GM10847 (cell line): ENCODE measurements at regions not wholly inside any gene's neighbourhood (a gene's known extent, or its start where the extent isn't known, plus 50 kb on each side); places are given as distances from the start of the nearest gene placed in this dataset.

Experiments
- POLR2A ChIP-seq: IDR thresholded peaks from 2 replicates; pipeline ENCODE4 v1.6.1; 2011; ENCODE audit not compliant: insufficient read length; ENCODE audit errors: extremely low read depth

DNA sequence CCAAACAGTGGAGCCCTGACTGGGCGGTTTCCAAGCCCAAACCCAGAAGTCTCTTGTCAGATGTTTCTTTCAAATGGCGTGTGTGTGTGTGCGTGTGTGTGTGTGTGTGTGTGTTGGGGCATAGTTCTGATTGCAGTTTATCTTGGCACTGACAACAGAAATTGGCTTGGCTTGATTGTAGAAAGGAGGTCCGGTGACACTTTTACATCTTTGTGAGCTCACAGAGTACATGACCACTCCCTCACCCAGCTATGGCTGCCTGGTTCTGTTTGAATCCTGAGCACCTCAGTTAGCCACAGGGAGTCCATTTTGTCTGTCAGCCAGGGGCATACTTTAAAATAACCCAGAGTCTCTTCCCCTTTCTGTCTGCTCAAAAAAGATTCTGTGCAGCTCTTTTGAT, 276.3 kb downstream of the CD83 start:
- TF ChIP-seq POLR2A: no peak

DNA sequence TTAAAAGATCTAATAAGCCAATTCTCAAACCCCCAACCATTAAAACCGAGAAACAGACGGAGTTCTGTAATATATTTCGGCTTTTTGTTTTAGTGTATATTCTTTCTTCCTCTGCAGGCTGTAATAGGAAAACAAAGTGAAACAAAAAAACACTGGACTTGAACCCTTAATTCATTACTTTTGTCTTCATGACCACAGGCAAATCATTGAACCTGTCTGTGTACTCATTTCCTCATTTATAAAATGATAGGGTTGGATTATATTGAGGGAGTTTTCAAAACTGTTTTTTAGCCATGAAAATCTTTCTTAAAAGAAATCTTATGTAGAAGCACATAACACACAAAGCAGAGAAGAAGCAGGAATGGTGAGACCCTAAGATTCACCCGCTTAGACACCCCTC, 278.8 kb downstream of the CD83 start:
- no peak for TF ChIP-seq POLR2A

- no peak for TF ChIP-seq POLR2A
Observed at GRCh38 chr6:14396826-14397517, 279.4 kb downstream of the CD83 start.

DNA sequence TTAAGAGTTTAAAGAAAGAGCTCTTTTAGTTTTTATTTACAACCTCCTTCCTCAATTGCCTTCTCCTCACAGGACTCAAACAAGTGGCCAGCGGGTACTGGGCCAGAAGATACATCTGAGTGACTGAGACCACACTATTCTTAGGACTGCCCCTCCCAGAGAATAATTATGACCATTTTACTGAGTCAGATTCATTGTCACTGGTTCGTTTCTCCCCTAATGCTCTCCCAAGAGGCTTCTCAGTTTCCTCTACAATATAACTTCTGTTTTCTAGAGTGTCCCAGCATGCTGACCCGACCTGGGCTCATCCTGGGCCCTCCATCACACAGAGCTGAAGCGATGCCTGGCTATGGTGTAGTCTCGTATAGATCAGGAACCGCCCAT, 279.9 kb downstream of the CD83 start:
- TF ChIP-seq POLR2A: no peak

DNA sequence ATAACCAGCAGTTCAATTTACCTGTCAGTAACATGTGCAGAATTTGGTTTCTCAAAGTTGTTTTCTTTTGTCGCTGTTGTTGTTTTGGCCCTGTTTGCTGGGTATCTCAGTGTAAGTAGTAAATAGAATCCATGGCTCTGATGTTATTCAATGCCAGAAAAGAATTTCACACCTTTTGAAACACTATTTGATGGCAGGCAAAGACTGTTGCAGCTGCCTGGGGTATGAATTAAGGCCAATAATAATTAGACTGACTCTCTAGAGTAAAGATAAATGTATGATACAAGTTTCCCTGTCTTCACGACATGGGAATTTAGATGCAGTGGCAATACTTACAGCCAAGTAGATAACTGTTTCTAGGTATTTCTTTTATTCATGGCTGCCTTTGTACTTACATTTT, 281.4 kb downstream of the CD83 start:
- no peak for TF ChIP-seq POLR2A

DNA sequence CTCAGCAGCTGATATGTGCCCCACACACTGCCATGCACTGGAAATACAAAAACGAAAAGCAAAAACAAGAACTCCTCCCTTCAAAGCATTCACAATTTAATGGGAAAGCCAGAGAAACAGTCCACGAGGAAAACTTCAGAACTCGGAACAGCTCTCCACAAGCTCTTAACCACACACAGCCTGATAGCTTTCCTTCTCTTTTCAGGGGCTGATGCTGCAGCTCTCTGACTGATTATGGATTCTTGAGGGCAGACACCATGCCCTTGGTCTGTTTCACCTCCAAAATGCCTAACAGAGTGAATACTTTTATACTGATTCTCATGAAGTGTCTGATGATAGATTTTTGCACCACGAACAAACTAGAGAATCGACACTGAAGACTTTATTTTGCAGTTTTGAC, 282.1 kb downstream of the CD83 start:
- no peak for TF ChIP-seq POLR2A

DNA sequence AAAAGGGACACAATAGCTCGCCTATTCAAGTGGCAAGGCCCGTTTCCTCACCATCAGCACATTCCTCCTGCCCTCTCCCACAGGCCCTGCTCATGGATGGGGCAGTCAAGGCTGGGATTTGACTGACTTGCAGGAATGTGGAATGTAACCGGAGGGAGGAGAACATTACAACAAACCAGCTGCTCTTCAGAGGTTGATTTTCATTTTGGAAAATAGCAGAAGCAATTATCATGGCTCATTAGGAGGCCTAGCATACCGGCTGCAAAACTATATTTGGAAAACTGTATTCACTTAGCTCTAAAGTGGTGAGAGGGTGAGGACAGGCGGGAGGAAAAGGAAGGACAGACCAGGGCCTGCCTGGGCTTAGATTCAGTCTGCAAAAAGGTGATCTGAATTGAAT, 283.7 kb downstream of the CD83 start:
- no peak for TF ChIP-seq POLR2A

DNA sequence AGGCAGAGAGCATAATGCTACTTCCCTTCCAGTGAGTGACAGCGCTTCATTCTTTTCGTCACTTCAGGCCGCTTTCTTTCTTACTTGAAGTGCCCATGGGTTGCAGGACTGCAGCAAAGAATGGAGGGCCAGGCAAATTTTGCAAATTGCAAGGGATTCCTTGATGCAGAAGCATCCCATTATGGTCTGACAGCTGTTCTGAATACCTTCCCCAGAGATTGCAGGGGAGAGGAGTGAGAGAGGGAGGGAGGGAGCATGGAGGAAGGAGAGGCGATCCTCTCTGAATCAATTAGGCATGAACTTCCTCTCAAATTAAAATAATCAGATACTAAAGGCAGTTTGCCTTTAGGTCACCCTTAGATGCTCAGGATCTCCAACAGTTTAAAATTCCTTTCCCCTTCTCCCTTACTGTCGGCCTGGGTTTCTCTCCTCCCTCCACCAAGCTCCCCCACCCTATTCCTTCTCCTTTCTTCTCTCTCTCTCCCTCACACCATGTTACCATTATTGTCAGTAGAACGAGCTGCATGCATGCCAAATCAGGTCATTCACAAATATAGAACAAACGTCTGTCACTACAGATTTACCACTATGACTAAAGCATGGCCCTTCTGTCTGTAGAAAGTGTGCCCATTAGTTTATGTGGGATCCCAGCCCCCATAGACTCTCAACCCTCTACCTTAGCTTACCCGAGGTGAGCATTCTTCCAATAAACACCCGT, 289.2 kb downstream of the CD83 start:
- TF ChIP-seq POLR2A: no peak

DNA sequence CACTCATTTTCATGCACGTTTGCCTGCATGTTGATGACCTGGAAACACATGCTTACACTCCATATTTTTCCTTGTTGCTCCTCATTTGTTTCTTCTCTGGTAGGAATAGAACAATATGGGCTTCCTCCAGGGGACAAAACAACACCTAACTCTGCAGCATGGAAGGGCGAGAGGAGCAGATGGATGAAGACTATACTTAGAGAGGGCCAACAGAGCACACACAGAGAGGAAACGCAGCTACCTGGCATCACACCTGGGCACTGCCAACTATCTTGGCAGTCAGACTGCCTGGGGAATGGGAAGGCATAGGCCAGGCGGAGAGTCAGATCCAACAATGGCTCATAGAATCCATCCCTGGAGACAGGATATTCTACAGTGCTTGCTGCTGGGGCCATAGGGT, 290.9 kb downstream of the CD83 start:
- no peak for TF ChIP-seq POLR2A

DNA sequence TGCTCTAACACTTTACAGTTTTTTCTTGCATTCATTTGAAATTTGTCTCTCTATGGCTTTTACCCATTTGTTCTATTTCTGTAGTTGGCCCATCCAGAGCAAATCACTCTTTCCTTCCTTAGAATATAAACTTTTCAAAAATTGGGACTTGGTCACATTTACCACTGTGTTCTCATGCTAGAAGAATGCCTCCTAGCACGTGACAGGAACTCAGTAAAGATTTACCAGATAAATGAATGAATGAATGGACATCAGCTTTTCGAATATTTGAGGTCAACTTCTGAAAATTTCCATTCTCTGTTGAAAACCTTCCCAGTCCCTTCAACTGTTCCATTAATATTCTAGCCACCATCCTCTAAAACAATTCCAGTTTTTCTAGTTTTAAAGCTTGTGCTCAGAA, 294.5 kb downstream of the CD83 start:
- no peak for TF ChIP-seq POLR2A

DNA sequence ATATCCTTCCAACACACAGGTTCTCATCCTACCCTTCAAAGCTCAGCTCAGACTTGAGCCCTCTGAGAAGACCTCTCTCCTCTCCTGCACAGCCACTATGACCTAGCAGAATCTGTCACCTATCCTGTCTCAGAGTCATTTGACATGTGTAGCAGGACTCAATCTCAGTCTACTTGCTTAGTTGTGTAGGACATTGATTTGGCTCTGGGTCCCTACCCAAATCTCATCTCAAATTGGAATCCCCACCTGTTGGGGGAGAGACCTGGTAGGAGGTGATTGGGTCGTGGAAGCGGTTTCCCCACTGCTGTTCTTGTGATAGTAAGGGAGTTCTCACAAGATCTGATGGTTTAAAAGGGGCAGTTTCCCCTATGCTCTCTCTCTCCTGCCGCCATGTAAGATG, 297.9 kb downstream of the CD83 start:
- no peak for TF ChIP-seq POLR2A

DNA sequence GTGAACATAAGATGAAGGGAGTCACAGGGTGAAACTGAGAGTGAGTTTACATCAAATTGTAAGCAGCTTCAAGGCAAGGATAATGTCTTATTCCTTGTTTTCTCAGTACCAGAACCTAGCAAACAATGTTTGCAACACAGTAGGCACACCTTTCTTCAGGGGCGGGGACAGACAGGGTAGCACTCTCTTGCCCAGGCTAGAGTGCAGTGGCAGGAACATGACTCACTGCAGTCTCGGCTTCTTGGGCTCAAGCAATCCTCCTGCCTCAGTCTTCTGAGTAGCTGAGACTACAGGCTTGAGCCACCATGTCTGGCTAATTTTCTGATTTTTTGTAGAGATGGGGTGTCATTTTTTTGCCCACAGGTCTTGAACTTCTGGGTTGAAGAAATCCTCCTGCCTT, 299.8 kb downstream of the CD83 start:
- no peak for TF ChIP-seq POLR2A

DNA sequence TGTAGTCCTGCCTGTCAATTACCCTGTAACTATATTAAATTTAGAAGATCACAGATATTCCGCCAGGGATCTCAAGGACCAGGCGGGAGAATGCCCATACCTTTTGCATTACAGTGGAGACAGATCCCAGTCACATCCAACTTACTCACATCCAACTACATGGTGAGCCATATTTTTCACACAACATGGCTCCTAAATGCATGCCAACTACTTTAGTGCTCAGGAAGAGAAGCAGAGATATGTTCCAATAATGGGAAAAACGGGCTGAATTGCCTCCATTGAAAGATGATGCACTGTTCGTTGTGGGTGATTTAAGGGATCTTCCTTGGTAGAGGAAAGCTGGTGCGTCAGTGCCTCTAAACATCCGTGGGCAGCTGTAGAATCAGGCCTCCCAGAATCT, 304.5 kb downstream of the CD83 start:
- no peak for TF ChIP-seq POLR2A

- no peak for TF ChIP-seq POLR2A
Observed at GRCh38 chr6:14422917-14423316, 305.3 kb downstream of the CD83 start.

GRCh38 chr6:14423330-14423729, 305.8 kb downstream of the CD83 start:
- no peak for TF ChIP-seq POLR2A

GRCh38 chr6:14423955-14424354, 306.4 kb downstream of the CD83 start:
- no peak for TF ChIP-seq POLR2A

DNA sequence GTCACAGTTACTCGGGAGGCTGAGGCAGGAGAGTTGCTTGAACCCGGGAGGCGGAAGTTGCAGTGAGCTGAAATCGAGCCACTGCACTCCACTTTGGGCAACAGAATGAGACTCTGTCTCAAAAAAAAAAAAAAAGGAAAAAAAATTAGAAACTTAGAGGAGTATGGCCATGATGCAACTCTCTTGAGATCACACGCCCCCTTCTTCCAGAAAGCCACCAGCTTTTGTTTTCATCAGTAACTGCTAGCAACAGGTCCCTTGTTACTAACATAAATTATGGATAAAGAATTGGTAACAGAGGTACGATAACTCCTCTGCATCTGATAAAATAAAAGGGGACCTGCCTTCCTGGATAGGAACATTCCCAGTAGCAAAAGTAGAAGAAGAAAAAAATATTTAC, 308.2 kb downstream of the CD83 start:
- TF ChIP-seq POLR2A: no peak

DNA sequence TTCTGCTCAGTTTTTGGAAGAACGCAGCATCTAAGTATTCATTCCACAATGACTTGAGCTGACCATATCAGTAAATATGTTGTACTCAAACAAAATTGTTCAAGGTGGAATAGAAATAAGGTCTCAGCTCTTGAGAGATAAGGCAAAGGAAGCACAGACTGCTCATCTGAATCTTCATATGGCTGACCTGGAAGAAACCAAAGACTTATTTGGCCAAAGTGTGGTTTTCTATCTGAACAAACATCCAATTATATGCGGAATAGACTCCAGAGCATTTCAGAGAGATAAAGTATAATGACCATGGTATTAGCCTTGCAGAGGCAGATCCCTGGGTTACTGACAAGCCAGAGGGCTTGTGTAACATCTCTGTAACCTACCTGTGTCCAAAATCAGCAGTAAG, 308.7 kb downstream of the CD83 start:
- TF ChIP-seq POLR2A: no peak

DNA sequence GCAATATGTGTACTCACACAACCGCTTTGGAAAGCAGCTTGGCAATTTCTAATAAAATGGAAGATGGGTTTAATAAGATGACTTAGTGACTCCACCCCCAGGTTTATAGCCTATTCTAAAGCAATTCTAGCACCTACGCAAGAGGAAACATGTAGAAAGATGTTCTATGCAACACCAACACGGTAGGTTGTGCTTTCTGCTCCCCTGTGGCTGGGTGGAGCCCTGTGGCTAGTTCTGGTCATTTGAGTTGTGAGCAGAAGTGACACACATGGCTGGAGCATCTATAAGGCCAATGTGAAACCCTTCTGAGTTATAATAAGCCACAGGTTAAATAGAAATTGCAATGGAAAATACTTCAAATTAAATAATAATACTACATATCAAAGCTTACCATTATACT, 310.7 kb downstream of the CD83 start:
- TF ChIP-seq POLR2A: no peak
